GM12878 (cell line): ENCODE measurements at regions not wholly inside any gene's neighbourhood (a gene's known extent, or its start where the extent isn't known, plus 50 kb on each side); places are given as distances from the start of the nearest gene placed in this dataset.

ENCODE experiments used
- ATAC-seq: fragments of 200-7000 bp; cut with Tn5 transposase; 3 replicates; pipeline ENCODE4 v1.9.1; 2020; ENCODE audit warnings: mild to moderate bottlenecking, moderate library complexity
- BruUV-seq: library from RNA; stranded (reverse); fragments of 400-500 nt; replicated peaks from 2 replicates; lab custom pipeline; 2021; lab: Mats Ljungman, UMichigan
- CTCF ChIA-PET: fragments of 300-600 bp; sonication (Branson Sonifier 250); formaldehyde crosslinking; extraction: SDS; loops from one replicate; lab custom pipeline; 2021; ENCODE audit warnings: inconsistent platforms; lab: Yijun Ruan, JAX
- POLR2A ChIA-PET: fragments of 350-600 bp; formaldehyde crosslinking; extraction: SDS; loops from one replicate; lab custom pipeline; 2021; ENCODE audit warnings: inconsistent platforms; lab: Charles Lee
- RAD21 ChIA-PET: fragments of 300-600 bp; sonication (Branson Sonifier 250); formaldehyde crosslinking; loops from one replicate; lab custom pipeline; 2023; ENCODE audit warnings: antibody characterized with exemption; ENCODE audit not compliant: unreplicated experiment; lab: Charles Lee
- SMC1A ChIA-PET: fragments of 300-600 bp; sonication (Branson Sonifier 250); formaldehyde crosslinking; loops from one replicate; lab custom pipeline; 2023; ENCODE audit not compliant: unreplicated experiment, uncharacterized antibody; lab: Charles Lee
- DNase-seq: peaks from one replicate; pipeline ENCODE4 v3.0.0-alpha.2; 2011; ENCODE audit warnings: low read depth, low spot score
- FAIRE-seq: peaks from 3 replicates; lab custom pipeline; 2011; peaks lifted over from hg19 to GRCh38; lab: Jason Lieb, UNC
- H2AFZ ChIP-seq: 2 replicates; pipeline ENCODE4 v1.6.0; 2011; ENCODE audit warnings: low read depth, low read length, control low read depth; ENCODE audit not compliant: control insufficient read depth
- H3K27ac ChIP-seq: 2 replicates; pipeline ENCODE4 v1.5.1; 2011; ENCODE audit warnings: control low read depth; ENCODE audit not compliant: control insufficient read depth, insufficient read depth
- H3K27me3 ChIP-seq, 2 experiments: replicated peaks in 1 of 2; 2 replicates each; pipeline versions ENCODE4 v1.6.0 to v1.6.1; 2011; ENCODE audit warnings: low read length in 1 of 2; ENCODE audit not compliant: control insufficient read depth in 2 of 2, insufficient read depth in 2 of 2
- H3K36me3 ChIP-seq, 2 experiments: 2 replicates each; pipeline ENCODE4 v1.5.1; 2011; ENCODE audit warnings: low read length in 1 of 2; ENCODE audit not compliant: control insufficient read depth in 2 of 2, insufficient read depth in 2 of 2
- H3K4me1 ChIP-seq: 2 replicates; pipeline ENCODE4 v1.6.1; 2011; ENCODE audit warnings: mild to moderate bottlenecking, low read length, moderate library complexity, mixed read lengths; ENCODE audit not compliant: control insufficient read depth, insufficient read depth
- H3K4me2 ChIP-seq: 2 replicates; pipeline ENCODE4 v1.6.0; 2011; ENCODE audit warnings: control low read depth; ENCODE audit not compliant: control insufficient read depth, insufficient read depth
- H3K4me3 ChIP-seq: fragments of 200-600 bp; sonication (generic); 2 replicates; pipeline ENCODE4 v1.5.1; 2016
- H3K79me2 ChIP-seq: 2 replicates; pipeline ENCODE4 v1.6.0; 2011; ENCODE audit warnings: low read length; ENCODE audit not compliant: control insufficient read depth, insufficient read depth
- H3K9ac ChIP-seq: 2 replicates; pipeline ENCODE4 v1.8.0; 2011; ENCODE audit warnings: low read length, control low read depth, mixed read lengths; ENCODE audit not compliant: control insufficient read depth, insufficient read depth
- H3K9me3 ChIP-seq: replicated peaks from 3 replicates; pipeline ENCODE4 v1.5.1; 2011; ENCODE audit warnings: mild to moderate bottlenecking, low read length; ENCODE audit not compliant: control insufficient read depth, insufficient read depth
- H4K20me1 ChIP-seq: 2 replicates; pipeline ENCODE4 v1.6.0; 2011; ENCODE audit not compliant: control insufficient read depth, insufficient read depth
- ASH2L ChIP-seq: fragments of 300-600, 200-600 bp; sonication (generic); IDR thresholded peaks from 2 replicates; pipeline ENCODE4 v1.6.1; 2017; ENCODE audit warnings: low read depth, mild to moderate bottlenecking, borderline replicate concordance
- CTCF ChIP-seq, 3 experiments: IDR thresholded peaks in 2 of 3; conservative IDR thresholded peaks in 1 of 3; 2 replicates each; pipeline ENCODE4 v1.5.1; 2011; ENCODE audit warnings: low read depth in 3 of 3, low read length in 3 of 3, mild to moderate bottlenecking in 3 of 3, control low read depth in 2 of 3, moderate library complexity in 2 of 3, inconsistent platforms in 1 of 3, mixed read lengths in 1 of 3; ENCODE audit not compliant: control insufficient read depth in 2 of 3, insufficient read depth in 1 of 3; ENCODE audit errors: extremely low read depth in 1 of 3
- EP300 ChIP-seq, 2 experiments: fragments of 150-350 bp in 1 of 2; IDR thresholded peaks; 2 replicates each; pipeline ENCODE4 v1.6.1; 2011 to 2012; ENCODE audit warnings: low read depth in 2 of 2, low read length in 2 of 2, borderline replicate concordance in 1 of 2, improper control_type of control experiment in 1 of 2, inconsistent platforms in 1 of 2; ENCODE audit not compliant: control insufficient read depth in 1 of 2
- HCFC1 ChIP-seq: fragments of 150-350 bp; IDR thresholded peaks from 2 replicates; pipeline ENCODE4 v1.6.1; 2014; ENCODE audit warnings: low read length
- HDAC2 ChIP-seq: fragments of 200-600 bp; sonication (generic); IDR thresholded peaks from 2 replicates; pipeline ENCODE4 v1.6.1; 2017
- HDGF ChIP-seq: fragments of 450-650 bp; IDR thresholded peaks from 2 replicates; pipeline ENCODE4 v1.6.1; 2016; ENCODE audit warnings: antibody characterized with exemption
- LARP7 ChIP-seq: fragments of 450-650 bp; IDR thresholded peaks from 2 replicates; pipeline ENCODE4 v1.6.1; 2017; ENCODE audit warnings: mild to moderate bottlenecking
- MTA3 ChIP-seq: IDR thresholded peaks from 2 replicates; pipeline ENCODE4 v1.6.1; 2012; ENCODE audit warnings: low read length, inconsistent platforms, borderline replicate concordance
- RAD21 ChIP-seq: IDR thresholded peaks from 2 replicates; pipeline ENCODE4 v1.6.1; 2011; ENCODE audit warnings: mild to moderate bottlenecking, low read depth, low read length, moderate library complexity; ENCODE audit not compliant: insufficient read depth
- RAD51 ChIP-seq: fragments of 450-650 bp; IDR thresholded peaks from 2 replicates; pipeline ENCODE4 v1.6.1; 2016; ENCODE audit warnings: moderate library complexity, mild to moderate bottlenecking, inconsistent platforms
- RB1 ChIP-seq: fragments of 450-650 bp; formaldehyde crosslinking; IDR thresholded peaks from 2 replicates; pipeline ENCODE4 v1.6.1; 2017; ENCODE audit warnings: mild to moderate bottlenecking, borderline replicate concordance
- SIN3A ChIP-seq: IDR thresholded peaks from 2 replicates; pipeline ENCODE4 v1.6.1; 2012; ENCODE audit warnings: low read depth, low read length, improper control_type of control experiment
- SIX5 ChIP-seq: IDR thresholded peaks from 2 replicates; pipeline ENCODE4 v1.6.1; 2011; ENCODE audit warnings: mild to moderate bottlenecking, low read depth, low read length, moderate library complexity; ENCODE audit not compliant: severe bottlenecking
- SMAD5 ChIP-seq: IDR thresholded peaks from 2 replicates; pipeline ENCODE4 v1.6.1; 2016; ENCODE audit warnings: antibody characterized with exemption, low read depth
- SPI1 ChIP-seq: IDR thresholded peaks from 2 replicates; pipeline ENCODE4 v1.6.1; 2011; ENCODE audit warnings: low read depth, mild to moderate bottlenecking, low read length, moderate library complexity, borderline replicate concordance; ENCODE audit not compliant: insufficient read depth
- TCF12 ChIP-seq: IDR thresholded peaks from 2 replicates; pipeline ENCODE4 v1.6.1; 2011; ENCODE audit warnings: low read depth, mild to moderate bottlenecking, low read length
- TCF7 ChIP-seq: IDR thresholded peaks from 2 replicates; pipeline ENCODE4 v1.6.1; 2014; ENCODE audit warnings: antibody characterized with exemption, borderline replicate concordance
- YY1 ChIP-seq: IDR thresholded peaks from 2 replicates; pipeline ENCODE4 v1.6.1; 2011; ENCODE audit warnings: low read depth, mild to moderate bottlenecking, low read length
- ZBED1 ChIP-seq: IDR thresholded peaks from 2 replicates; pipeline ENCODE4 v1.6.1; 2016; ENCODE audit warnings: borderline replicate concordance
- ZNF592 ChIP-seq: fragments of 450-650 bp; IDR thresholded peaks from 2 replicates; pipeline ENCODE4 v1.6.1; 2017; ENCODE audit warnings: mild to moderate bottlenecking, moderate library complexity
- WGBS: methylation state at CpG from one replicate; pipeline ENCODE4 v1.1.6; 2016; ENCODE audit warnings: low lambda C conversion rate; ENCODE audit not compliant: insufficient replicate concordance, insufficient coverage; ENCODE audit errors: missing lambda C conversion rate; 5-methylcytosine and 5-hydroxymethylcytosine counted together
- in situ Hi-C: fragments of 300-500 bp; cut with MboI; formaldehyde crosslinking; loops from 9 replicates; pipeline ENCODE4 v1.14.3; 2018; ENCODE audit warnings: mixed read lengths
- intact Hi-C: fragments of 100-400 bp; cut with micrococcal nuclease; formaldehyde crosslinking; loops from one replicate; pipeline ENCODE4 v1.14.2; 2022; ENCODE audit not compliant: unreplicated experiment

GRCh38 chr18:25658476-25658875 is 306.5 kb upstream of the ZNF521 start:
- H3K27ac ChIP-seq = no peak overlapping the region
- H3K4me1 ChIP-seq = no peaks in the 10 kb centered on the region
- 10% methylated on average over 4 of the region's 4 CpGs for WGBS
- no peaks in the 10 kb centered on the region for H4K20me1 ChIP-seq
- H3K27me3 ChIP-seq = no peaks in the 10 kb centered on the region
- no peak for FAIRE-seq
- no peak for TF ChIP-seq RB1
- TF ChIP-seq ZBED1 = no peak
- TF ChIP-seq TCF7 = no peak
- TF ChIP-seq ZNF592 = no peak
- no peak for TF ChIP-seq HDAC2
- TF ChIP-seq TCF12 = no peak
- TF ChIP-seq CTCF (IDR thresholded peaks at IDR 0.05 in 2 of 3, conservative IDR thresholded peaks at IDR 0.05 in 1 of 3; ENCODE audit: control insufficient read depth in 2 of 3, extremely low read depth in 1 of 3, insufficient read depth in 1 of 3, low read depth in 3 of 3, low read length in 3 of 3) = no peak
- TF ChIP-seq RAD51 = no peak
- no peak for TF ChIP-seq ASH2L
- no peak for TF ChIP-seq SIN3A
- no peak for TF ChIP-seq HCFC1
- TF ChIP-seq SIX5 = no peak
- TF ChIP-seq SMAD5 = no peak
- TF ChIP-seq MTA3 = no peak
- no peak for TF ChIP-seq RAD21
- no peak for TF ChIP-seq EP300 (IDR thresholded peaks at IDR 0.05; ENCODE audit: borderline replicate concordance in 1 of 2, control insufficient read depth in 1 of 2, low read depth in 2 of 2, low read length in 2 of 2)
- TF ChIP-seq SPI1 = no peak
- TF ChIP-seq YY1 = no peak
- no peak for TF ChIP-seq HDGF
- TF ChIP-seq LARP7 = no peak
- no peak overlapping the region for H3K9ac ChIP-seq
- DNase-seq = no peak
- ChIA-PET CTCF (no interaction called here), RAD21 (no interaction called here), SMC1A (no interaction called here), POLR2A (no interaction called here)
- no peak for ATAC-seq
- H3K4me2 ChIP-seq = no peak overlapping the region
- no peaks in the 10 kb centered on the region for H3K79me2 ChIP-seq
- no peaks in the 10 kb centered on the region for H3K9me3 ChIP-seq
- no TSS peak for BruUV-seq
- H3K36me3 ChIP-seq = no peaks in the 10 kb centered on the region
- in situ Hi-C loops = no loop called here
- no peak overlapping the region for H3K4me3 ChIP-seq
- H2AFZ ChIP-seq = no peak overlapping the region
- intact Hi-C loops = no loop called here
